NCI-H1694 treated with DMSO at 0.1 percent for 48 hours (cell line): ENCODE measurements at regions not wholly inside any gene's neighbourhood (a gene's known extent, or its start where the extent isn't known, plus 50 kb on each side); places are given as distances from the start of the nearest gene placed in this dataset.
A peak's percentile ranks its signal among the peaks of the same experiment; 100 is the strongest.

Experiments
- DNase-seq: peaks from one replicate; lab custom pipeline; 2025; lab: John Stamatoyannopoulos, UW

DNA sequence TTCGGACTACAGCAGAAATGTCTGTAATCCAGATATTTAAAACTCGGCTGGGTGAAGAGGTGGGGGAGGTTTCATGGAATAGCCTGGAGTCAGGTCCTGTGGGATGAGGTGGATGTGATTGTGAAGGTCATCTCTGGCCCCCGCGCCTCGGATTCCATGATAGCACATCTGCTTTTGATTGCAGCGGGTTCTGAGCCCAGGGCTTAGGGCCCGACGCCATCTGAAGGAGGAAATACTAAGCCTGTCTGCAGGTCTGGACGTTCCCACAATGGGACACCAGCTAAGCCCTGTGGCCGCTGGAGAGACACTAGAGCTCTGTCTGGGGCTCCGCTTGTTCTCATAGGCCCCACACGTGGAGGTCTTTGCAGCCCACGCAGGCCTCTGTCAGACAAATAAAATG lies 328.7 kb downstream of the CXCL12 start:
- DNase-seq, result no peak

DNA sequence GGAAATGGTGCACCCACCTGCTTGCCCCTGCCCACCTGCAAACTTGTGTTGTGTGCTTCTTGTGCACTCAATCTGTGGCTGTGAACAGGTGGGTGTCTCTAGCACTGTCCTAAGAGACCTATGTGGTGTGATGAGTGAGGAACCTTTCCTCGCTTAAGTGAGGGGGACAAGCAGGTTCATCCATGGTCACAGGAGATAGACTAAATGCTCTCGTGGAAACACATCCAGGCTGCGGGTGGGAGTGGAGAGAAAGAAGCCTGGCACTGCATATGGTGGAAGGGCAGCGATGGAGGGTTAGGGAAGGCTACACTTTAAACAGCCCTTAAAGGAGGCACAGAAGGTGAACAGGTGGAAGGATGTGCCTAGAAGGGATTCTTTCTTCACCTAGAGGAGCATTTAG lies 330.9 kb downstream of the CXCL12 start:
- DNase-seq, result no peak

DNA sequence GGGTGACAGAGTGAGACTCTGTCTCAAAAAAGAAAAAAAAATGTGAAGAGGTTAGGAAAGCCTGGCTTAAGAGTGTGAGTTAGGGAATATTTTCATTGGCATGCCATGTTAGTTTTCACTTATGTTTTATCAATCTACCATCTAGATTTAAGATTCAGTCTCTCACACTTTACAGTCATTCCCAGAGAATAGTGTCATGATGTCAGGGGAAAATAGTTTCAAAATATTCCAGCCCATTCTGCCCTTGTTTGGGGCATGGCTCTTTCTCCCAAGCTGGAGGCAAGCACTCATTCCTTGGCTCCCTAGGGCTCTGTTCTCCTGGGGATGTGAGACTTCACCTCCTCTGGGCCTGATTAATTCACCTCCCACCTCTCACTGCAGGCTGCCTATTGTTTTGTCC lies 331.5 kb downstream of the CXCL12 start:
- DNase-seq, result no peak

DNA sequence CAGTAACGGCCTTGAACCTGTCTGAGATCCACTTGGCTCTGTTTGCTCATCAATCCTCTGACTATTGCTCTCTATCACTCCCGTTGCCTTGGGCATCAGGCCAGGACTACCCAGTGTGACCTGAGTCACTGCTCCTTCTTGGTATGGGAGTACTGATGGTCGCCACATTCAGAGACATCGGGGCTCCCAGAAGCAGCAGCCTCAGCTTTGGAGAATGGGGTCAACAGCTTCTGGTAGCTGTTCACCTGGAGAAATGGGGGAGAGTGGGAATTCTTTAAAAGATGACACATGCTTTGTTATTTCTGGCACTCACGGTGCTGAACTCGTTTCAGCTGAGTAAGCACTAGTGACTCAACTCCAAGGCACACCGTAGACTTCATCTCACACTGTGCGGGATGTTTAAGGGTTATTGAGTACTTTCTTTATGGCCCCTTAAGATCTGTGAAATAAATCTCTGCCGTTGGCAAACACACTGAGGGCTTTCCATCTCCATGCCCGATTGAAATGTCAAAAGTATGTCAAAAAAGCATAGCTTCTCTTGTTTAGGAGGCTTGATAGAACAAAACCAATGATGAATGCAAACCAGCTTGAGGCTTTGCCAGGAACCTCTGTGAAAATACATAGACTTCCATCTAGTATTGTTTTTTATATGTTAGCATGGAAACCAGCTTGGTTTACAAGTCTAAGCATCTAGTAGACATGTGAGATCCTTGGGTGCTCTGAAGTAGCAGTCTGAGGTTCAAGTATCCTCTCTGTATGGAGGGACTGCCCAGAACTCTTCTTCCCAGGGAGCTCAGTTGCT lies 333.1 kb downstream of the CXCL12 start:
- no peak for DNase-seq

DNA sequence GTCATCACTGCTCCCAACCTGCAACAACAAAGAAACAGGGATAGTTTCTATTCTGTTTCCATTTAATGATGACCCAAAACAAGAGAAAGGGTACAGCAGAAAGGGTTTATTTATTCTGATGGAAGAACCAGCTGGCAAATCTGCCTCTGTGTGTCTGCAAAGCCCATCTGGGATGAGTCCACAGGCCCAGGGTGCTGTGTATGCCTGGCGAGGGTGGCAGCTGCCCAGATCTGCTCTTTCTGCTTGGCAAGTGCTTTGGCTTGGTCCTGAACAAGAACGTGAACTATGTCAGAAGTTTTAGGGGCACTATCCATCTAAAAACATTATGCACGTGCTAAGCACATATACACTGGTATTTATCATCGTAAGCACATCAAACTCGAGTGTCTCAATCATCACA lies 333.8 kb downstream of the CXCL12 start:
- DNase-seq, result peak; percentile 75

DNA sequence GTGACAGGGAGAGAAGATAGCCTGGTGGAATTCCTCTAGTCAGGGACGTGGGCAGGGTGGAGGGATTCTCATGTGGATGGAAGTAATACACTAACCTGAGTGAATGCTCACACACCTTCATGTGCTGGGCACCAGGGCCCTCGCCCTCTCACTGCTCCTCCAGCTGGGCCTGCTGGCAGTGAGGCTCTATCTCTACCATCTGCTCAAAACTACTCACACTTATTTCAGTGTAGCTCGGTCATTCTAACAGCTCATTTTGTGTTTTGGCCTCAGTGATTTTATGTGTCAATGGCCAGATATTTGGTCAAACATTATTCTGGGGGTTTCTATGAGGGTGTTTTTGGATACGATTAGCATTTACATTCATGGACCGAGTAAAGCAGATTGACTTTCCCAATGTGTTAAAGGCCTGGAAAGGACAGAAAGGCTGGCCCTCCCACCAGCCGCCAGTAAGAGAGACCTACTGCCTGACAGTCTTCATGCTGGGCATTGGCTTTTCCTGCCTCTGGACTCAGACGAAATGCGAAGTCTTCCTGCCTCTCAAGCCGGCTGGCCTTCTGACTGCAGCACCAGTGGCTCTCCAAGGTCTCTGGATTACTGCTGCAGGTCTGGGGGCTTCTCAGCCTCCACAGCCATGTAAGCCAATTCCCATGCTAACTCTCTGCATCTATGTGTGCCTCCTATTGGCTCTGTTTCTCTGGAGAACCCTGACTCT lies 335.4 kb downstream of the CXCL12 start:
- no peak for DNase-seq

DNA sequence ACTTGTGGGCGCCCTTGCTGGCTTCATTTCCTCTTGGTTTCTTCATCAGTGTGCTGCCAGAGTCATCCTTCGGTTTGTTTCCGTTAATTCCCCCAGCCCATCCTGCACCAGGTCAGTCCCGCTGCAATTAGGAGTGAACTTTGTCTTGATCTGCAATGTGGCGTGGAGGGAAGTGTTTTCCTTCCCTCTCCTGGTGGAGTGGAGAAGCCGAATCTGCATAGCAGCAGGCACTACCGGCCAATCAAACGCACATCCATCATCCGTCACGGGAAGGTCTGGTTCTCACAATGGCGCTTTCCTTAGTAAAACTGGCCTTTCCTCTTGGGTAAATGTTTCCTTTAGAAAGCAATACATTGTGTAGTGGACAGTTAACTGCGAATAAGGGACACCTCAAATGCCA lies 337.5 kb downstream of the CXCL12 start:
- no peak for DNase-seq

DNA sequence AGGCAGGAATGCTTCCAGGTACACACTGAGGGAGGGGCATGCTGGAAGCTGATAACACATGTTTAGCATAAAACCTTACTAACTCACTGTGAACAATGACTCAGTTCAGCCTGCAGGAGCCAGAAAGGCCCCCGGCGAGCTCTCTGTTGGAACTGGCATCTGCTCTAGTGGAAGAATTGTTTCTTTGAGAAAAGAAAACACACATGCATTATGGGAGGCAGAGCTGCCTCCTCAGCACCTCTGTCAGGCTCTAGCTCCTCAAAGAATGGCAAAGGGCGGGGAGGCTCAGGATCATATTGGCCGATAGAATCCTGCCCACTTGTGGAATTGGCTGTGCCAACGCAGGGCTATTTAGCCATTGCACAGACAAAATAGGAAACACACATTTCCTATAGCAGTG lies 338.3 kb downstream of the CXCL12 start:
- no peak for DNase-seq

DNA sequence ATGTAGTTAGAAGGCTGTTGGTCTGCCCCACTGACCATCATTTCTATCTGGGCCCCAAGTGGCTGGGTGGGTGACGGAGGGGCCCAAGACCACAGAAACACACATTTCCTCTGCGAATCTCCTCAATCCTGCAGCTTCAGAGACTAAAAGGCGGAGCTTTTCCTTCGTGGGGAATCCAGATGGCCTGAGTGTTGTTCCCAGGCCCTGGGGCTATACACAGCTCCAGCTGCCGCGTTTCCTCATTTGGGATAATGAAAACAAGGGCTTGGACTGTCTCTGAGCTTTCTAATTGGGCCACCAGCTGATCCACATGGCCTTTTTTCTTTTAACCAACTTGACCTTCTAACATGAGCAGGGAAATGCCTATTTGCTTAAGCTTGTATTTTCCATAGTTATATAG lies 339.9 kb downstream of the CXCL12 start:
- DNase-seq, result peak; percentile 71

DNA sequence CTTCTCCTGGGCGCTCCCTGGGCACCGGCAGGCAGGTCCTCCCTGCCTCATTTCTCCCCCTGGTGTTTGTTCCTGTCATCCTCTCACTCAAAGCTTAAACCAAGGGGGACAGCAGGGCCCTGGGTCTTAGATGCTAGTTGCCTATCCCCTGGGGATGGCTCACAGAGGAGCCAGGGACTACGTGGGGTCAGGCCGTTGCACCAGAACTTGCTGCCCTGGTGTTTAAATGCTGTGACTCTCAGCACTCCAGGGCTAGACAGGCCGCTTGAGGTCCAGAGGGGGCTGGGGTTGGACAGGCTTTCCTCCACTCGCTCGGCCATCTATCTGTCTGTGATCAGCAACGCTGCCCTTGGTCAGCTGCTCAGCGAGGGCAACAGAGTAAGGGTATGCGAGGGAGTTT lies 340.3 kb downstream of the CXCL12 start:
- no peak for DNase-seq

DNA sequence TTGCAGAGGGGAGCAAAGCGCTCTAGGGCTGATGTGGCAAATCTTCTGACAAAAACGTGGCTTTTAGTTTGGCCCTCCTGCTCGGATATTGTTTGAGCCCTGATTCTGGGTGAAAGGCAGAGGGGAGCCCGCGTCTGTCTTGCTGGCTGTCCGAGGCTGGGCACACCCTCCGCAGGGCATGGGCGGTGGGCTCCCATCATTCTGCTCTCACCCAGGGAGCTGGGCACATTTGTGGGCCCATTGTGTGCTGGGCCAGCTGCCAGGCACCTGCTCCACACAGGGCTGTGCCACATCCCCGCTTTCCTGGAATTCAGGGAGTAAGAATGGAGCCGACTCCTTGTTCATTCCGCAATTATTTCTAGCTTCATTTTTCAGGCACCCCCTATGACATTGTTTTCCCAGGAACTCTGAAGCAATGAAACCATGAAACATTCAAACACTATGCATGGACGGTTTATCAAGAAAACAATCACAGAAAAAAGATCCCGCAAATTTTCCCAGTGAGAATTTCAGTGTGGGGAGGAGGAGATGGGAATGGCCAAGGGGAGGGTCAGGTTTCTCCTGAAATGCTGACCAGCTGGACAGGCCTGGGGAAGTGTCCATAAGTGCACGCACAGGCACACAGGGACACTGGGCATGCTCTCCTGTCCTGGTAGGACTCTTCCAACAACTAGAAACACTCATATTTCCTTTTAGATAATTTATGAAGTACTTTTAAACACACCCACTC lies 341.1 kb downstream of the CXCL12 start:
- no peak for DNase-seq

DNA sequence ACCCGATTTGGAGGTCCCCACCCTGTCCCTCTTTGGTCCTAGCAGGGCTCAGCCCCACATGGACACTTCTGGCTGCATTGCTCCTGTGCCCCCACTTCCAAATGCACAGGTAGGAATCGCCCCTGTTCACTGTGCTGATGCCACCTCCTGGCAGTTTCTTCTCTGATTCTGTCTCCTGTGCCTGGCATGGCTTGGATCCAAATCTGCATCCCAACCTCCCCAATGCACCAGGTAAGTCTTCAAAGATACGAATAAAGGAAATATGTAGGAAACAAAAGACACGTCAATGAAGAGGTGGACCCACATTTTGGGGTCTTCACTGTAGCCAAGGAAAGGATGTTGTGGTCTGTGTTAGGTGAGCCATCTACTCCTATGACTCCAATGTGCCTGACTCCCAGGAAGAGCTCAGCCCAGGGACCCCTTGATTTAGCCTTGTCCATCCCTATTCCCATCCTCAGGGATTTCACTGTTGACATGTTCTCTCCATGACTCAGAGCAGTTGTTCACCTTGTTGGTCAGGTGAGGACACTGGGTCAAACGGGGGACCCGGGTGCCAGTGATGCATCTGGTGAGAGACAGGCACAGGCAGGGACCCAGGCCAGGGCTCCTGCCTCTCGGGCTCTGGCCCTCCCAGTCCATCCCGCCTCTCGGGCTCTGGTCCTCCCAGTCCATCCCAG lies 341.8 kb downstream of the CXCL12 start:
- no peak for DNase-seq

DNA sequence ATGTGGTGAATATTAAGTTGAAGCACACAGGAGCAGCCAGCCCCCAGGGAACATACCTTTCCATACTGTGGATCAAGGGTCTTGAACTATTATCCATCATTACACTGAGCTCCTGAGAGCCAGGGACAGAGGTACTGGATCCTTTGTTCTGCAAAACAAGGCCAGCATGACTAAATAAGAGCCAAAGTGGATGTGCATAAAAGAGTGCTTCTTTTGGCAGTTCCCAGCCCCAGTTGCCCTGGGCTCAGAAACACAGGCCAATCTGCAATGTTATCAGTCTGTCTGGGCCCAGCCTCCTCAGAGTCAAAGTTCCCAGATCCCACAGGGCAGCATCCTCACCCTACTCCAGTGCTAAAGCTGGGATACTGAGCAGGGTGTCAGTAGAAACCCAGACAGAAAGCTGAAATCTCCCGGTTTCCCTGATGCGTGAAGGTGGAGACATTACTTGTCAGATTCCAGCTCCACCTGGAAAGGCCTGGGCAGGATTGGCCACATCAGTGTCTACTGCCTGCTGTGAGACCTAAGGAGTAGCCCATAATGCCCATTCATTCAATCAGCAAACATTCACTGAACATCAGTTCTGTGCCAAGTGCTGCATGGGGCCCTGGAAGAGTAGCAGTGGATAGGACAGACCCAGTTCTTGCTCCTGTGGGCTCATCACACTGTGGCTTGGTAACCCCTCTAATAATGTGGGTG lies 342.7 kb downstream of the CXCL12 start:
- DNase-seq, result no peak

DNA sequence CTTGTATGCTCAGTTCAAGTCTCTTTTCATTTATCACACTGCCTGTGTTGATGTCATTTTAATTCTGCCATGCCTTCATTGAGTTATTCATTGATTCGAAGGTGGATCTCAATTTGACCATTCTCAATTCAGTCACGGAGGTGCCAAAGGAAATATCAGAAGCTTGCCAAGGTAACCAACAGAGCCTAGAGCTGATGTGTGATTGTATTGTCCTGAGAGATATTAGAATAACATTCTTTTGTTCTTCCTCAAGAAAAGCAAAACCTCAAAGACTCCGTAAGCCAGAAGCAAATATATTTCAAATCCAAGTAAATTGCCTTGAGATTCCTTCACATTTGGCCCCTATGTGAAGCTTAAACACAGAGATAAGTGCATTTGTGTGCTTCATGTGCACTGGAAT lies 345.3 kb downstream of the CXCL12 start:
- DNase-seq, result no peak

DNA sequence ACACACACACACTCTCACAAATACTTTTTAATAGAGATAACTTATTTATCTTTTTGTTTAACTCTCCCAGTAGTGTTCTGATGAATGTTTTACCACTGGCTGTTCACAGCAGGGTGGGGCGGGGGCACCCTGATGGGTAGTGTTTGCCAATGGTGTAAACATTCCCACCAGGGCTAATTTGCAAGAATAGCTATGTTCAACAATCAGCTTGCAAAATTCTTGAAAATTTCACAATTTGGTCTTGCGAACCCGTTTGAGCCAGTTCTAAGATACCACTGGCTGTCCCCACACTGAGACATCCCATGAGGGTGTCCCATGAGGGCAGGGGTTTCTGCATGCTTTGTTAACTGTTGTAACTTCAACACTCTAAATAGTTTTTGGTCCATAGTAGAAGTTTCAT lies 348.5 kb downstream of the CXCL12 start:
- no peak for DNase-seq

DNA sequence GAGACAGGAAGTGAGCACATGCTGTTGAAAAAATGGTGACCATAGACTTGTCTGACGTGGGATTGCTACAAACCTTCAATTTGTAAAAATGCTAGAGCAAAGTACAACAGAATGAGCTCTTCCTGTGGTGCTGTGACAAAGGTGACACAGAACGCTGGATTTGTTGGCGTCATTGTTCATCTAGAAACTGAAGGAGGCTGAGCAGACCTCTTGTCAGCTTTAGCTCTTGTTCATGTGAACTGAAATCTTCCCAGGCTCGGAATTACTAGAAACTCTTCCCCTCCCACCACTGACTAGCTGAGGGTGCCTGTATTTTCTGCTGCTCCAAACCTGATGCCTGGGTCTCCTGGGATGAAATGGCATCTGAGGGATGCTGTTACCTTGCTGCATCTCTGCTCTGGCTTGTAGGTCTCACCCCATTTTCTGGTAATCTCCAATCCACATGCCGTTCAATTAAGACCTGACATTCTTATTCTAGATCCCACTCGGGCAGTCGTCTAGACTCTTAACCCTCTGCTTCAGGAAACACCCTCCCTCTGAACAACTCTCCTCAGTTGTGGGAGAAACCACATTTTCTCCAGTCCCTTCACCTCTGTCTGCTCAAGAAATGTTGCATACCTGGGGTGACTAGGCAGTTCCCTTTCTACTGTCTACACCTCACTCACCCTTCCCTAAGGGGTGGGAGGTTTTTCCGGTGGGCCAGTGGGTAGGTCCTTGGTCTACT lies 349.3 kb downstream of the CXCL12 start:
- no peak for DNase-seq

DNA sequence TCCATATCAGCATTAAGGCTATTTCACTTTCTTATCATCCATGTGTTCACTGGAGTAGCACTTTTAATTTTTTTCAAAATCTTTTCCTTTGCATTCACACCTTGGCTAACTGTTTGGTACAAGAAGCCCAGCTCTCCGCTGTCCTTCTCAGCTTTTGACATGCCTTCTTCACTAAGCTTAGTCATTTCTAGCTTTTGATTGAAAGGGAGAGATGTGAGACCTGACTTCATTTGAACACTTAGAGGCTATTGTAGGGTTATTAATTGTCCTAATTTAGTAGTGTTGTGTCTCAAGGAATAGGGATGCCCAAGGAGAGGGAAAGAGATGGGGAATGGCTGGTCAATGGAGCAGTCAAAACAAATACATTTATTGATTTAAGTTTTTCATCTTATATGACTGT lies 350.0 kb downstream of the CXCL12 start:
- no peak for DNase-seq

DNA sequence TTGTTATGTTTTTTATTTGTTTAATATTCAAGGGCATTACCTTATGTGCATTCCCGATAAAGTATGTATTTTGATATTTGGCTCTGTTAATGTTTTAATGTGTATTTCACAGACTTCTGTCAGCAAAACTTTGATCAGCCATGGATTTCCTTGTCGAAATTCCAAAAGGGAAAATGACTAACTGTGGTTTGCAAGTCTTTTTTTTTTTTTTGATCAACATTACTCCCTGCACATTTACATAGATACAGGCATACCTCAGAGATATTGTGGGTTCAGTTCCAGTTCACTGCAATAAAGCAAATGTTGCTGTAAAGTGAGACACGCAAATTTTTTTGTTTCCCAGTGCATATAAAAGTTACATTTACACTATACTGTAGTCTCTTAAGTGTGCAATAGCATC lies 351.9 kb downstream of the CXCL12 start:
- DNase-seq, result no peak

DNA sequence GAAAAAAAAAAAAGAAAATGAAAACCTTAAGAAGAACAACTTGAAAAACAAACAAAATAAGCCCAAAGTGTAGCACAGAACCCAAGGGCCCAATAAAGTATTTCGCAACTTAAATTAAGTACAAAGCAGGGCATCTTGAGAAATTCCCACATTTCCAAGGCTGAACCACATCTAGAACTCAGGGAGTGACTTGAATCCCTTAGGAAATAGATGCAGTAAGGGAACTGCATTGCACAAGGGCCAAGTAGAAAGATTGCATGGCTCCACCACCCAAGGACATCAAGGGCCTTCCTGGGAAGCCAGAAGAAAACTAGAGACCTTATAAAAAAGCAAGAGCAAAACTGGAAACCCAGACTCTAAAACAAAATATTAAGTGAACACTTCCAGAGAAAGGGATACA lies 352.7 kb downstream of the CXCL12 start:
- DNase-seq, result no peak

DNA sequence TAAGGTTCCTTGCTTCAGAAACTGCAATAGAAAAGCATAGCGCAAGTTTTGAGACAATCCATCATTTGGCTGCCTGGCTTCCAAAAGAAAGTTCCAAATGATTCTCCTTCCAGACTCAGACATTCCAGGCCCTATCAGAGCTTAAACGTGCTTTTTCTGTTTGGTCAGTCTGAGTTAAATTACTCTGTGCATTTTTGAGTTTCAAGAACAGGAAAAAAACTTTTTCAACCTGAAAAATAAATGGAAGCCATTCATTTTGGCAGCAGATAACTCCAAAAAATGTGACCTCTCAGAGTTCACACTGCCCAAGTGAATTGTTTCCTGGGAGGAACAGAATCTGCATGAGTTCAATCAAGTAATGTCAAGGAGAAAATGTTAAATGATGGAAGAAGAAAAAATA lies 354.2 kb downstream of the CXCL12 start:
- no peak for DNase-seq

DNA sequence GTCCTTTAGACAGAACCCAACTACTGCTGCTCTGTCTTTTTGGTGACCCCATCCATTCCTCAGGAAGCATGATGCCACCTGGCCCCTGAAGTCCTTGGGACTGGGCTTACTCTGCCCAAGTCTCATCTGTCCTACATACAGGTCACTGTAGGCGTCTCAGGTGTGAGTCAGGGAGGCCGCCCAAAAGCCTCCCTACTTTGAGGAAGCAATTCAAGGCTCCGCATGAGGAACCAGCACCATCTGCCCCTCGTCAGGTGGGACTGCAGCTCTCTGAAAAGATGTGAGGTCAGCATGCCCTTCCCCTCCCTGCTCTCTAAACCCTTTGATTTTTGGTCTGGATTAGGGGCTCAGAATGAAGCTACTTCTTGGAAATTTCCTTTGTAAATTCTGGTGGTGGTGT lies 354.8 kb downstream of the CXCL12 start:
- DNase-seq, result no peak
